Neural cell (in vitro differentiated cells): ENCODE measurements at regions not wholly inside any gene's neighbourhood (a gene's known extent, or its start where the extent isn't known, plus 50 kb on each side); places are given as distances from the start of the nearest gene placed in this dataset.

Experiments used
- CTCF ChIP-seq: fragments of 450-650 bp; IDR thresholded peaks from 2 replicates; pipeline ENCODE4 v1.5.1; 2014; ENCODE audit warnings: antibody characterized with exemption, mild to moderate bottlenecking, moderate library complexity; ENCODE audit not compliant: poor library complexity, severe bottlenecking
- EZH2 ChIP-seq: fragments of 200-600, 300-800 bp; shearing (Covaris generic), sonication (generic); IDR thresholded peaks from 2 replicates; pipeline ENCODE4 v1.6.1; 2014; ENCODE audit warnings: antibody characterized with exemption, low read length, borderline replicate concordance, mild to moderate bottlenecking; ENCODE audit not compliant: insufficient read depth, poor library complexity, severe bottlenecking
- POLR2AphosphoS5 ChIP-seq: IDR thresholded peaks from 2 replicates; pipeline ENCODE4 v1.6.1; 2012
- TAF1 ChIP-seq: IDR thresholded peaks from 2 replicates; pipeline ENCODE4 v1.6.1; 2012; ENCODE audit warnings: low read depth
- TF ChIP-seq, protein P1 (sequence below): IDR thresholded peaks from 2 replicates; pipeline ENCODE4 v1.6.1; 2012; ENCODE audit warnings: borderline replicate concordance

DNA sequence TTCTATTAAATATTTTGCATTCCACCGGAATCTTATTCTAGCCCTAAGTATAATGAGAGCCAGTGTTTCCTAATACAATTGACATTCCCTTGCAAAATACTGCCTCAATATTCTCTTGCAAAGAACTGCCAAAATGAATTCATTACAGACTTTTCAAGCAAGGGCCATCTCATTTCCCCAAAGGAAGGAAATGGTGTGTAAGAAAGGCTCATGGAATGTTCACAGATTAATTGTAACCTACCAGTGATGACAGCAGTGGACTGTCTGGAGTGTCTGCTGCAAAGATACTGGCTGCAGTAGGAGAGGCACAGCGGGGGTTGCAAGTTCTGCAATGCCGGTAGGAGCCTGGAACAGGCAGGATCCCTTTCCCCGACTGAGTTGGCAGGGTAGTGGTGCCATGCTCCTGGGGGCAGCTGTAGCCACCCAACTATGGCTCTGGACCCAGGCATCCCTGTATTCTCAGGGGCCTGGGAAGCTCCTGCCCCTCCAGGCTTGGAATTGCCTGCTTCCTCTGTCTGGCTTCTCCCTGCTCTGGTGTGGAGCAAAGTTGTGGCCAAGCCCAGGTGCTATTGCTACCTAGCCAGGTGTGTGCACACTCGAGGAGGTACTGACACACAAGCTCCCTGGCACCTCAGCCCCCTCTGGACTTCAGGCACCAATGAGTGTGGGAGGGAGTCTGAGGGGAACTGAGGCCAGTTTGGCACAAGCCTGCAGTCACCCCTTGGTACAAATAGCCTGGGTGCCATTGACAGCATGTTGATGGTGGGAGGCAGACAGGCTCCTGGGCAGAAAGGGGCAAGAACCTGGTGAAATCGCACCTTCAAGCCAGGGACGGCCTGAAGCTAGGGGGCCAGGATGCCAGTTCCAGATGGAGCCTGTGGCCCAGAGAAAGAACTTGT lies 1371.0 kb downstream of the KCNT2 start:
- TF ChIP-seq, protein P1, sequence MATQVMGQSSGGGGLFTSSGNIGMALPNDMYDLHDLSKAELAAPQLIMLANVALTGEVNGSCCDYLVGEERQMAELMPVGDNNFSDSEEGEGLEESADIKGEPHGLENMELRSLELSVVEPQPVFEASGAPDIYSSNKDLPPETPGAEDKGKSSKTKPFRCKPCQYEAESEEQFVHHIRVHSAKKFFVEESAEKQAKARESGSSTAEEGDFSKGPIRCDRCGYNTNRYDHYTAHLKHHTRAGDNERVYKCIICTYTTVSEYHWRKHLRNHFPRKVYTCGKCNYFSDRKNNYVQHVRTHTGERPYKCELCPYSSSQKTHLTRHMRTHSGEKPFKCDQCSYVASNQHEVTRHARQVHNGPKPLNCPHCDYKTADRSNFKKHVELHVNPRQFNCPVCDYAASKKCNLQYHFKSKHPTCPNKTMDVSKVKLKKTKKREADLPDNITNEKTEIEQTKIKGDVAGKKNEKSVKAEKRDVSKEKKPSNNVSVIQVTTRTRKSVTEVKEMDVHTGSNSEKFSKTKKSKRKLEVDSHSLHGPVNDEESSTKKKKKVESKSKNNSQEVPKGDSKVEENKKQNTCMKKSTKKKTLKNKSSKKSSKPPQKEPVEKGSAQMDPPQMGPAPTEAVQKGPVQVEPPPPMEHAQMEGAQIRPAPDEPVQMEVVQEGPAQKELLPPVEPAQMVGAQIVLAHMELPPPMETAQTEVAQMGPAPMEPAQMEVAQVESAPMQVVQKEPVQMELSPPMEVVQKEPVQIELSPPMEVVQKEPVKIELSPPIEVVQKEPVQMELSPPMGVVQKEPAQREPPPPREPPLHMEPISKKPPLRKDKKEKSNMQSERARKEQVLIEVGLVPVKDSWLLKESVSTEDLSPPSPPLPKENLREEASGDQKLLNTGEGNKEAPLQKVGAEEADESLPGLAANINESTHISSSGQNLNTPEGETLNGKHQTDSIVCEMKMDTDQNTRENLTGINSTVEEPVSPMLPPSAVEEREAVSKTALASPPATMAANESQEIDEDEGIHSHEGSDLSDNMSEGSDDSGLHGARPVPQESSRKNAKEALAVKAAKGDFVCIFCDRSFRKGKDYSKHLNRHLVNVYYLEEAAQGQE: no peak
- TF ChIP-seq POLR2AphosphoS5: no peak
- TF ChIP-seq CTCF: no peak
- TF ChIP-seq EZH2: no peak
- TF ChIP-seq TAF1: no peak
